GM23338 (cell line): ENCODE measurements at regions not wholly inside any gene's neighbourhood (a gene's known extent, or its start where the extent isn't known, plus 50 kb on each side); places are given as distances from the start of the nearest gene placed in this dataset.

Experiments
- ATAC-seq: fragments of 200-7000 bp; cut with Tn5 transposase; 3 replicates; pipeline ENCODE4 v1.9.1; 2020
- DNase-seq: peaks from one replicate; pipeline ENCODE4 v3.0.0-alpha.2; 2015; ENCODE audit warnings: low spot score
- H2AFZ ChIP-seq: fragments of 200-600 bp; sonication (generic); 2 replicates; pipeline ENCODE4 v1.8.0; 2016; ENCODE audit warnings: antibody characterized with exemption, mild to moderate bottlenecking, moderate library complexity
- H3F3A ChIP-seq: fragments of 200-600 bp; sonication (generic); replicated peaks from 2 replicates; pipeline ENCODE4 v1.8.0; 2017; ENCODE audit warnings: antibody characterized with exemption, mixed run types, low read depth
- H3K27ac ChIP-seq: fragments of 200-600 bp; sonication (generic); 2 replicates; pipeline ENCODE4 v1.6.1; 2016; ENCODE audit warnings: low read depth
- H3K27me3 ChIP-seq: fragments of 200-600 bp; sonication (generic); 2 replicates; pipeline ENCODE4 v1.8.0; 2016; ENCODE audit warnings: mild to moderate bottlenecking, mixed run types, moderate library complexity; ENCODE audit not compliant: insufficient read depth
- H3K36me3 ChIP-seq: fragments of 200-600 bp; sonication (generic); 2 replicates; pipeline ENCODE4 v1.8.0; 2016; ENCODE audit warnings: mild to moderate bottlenecking; ENCODE audit not compliant: insufficient read depth
- H3K4me1 ChIP-seq: fragments of 200-600 bp; sonication (generic); 2 replicates; pipeline ENCODE4 v1.8.0; 2016; ENCODE audit warnings: mild to moderate bottlenecking, moderate library complexity; ENCODE audit not compliant: insufficient read depth
- H3K4me2 ChIP-seq: fragments of 200-600 bp; sonication (generic); 2 replicates; pipeline ENCODE4 v1.7.1; 2017; ENCODE audit warnings: mixed run types
- H3K4me3 ChIP-seq: fragments of 200-600 bp; sonication (generic); 2 replicates; pipeline ENCODE4 v1.6.1; 2016; ENCODE audit warnings: mixed run types
- H3K79me2 ChIP-seq: fragments of 200-600 bp; sonication (generic); replicated peaks from 2 replicates; pipeline ENCODE4 v1.8.0; 2017; ENCODE audit warnings: mild to moderate bottlenecking; ENCODE audit not compliant: insufficient read depth
- H3K9me2 ChIP-seq: fragments of 200-600 bp; sonication (generic); 2 replicates; pipeline ENCODE4 v1.8.0; 2017; ENCODE audit not compliant: insufficient read depth
- H4K20me1 ChIP-seq: fragments of 200-600 bp; sonication (generic); replicated peaks from 2 replicates; pipeline ENCODE4 v1.8.0; 2017; ENCODE audit warnings: mild to moderate bottlenecking; ENCODE audit not compliant: insufficient read depth
- H3K27ac Mint-ChIP-seq: 2 replicates; pipeline ENCODE4 v1.8.0; 2020; ENCODE audit warnings: inconsistent platforms, mild to moderate bottlenecking, moderate library complexity, mixed read lengths
- H3K27me3 Mint-ChIP-seq: 3 replicates; pipeline ENCODE4 v1.8.0; 2022; ENCODE audit warnings: low read depth, mild to moderate bottlenecking, moderate library complexity, mixed read lengths, inconsistent platforms; ENCODE audit not compliant: insufficient read depth, poor library complexity
- H3K36me3 Mint-ChIP-seq: 3 replicates; pipeline ENCODE4 v1.8.0; 2021; ENCODE audit warnings: low read depth, mild to moderate bottlenecking, inconsistent platforms, moderate library complexity, mixed read lengths
- H3K4me1 Mint-ChIP-seq: 3 replicates; pipeline ENCODE4 v1.8.0; 2020; ENCODE audit warnings: mild to moderate bottlenecking, inconsistent platforms, mixed read lengths
- H3K4me3 Mint-ChIP-seq: 3 replicates; pipeline ENCODE4 v1.8.0; 2021; ENCODE audit warnings: moderate library complexity, mild to moderate bottlenecking, inconsistent platforms, mixed read lengths
- H3K9me3 Mint-ChIP-seq: 3 replicates; pipeline ENCODE4 v1.8.0; 2020; ENCODE audit warnings: moderate library complexity, mild to moderate bottlenecking, inconsistent platforms, mixed read lengths
- POLR2AphosphoS5 ChIP-seq: IDR thresholded peaks from 2 replicates; pipeline ENCODE4 v1.6.1; 2016; ENCODE audit warnings: antibody characterized with exemption, low read depth
- REST ChIP-seq: IDR thresholded peaks from one replicate; pipeline ENCODE4 v1.6.1; 2018; ENCODE audit warnings: antibody characterized with exemption; ENCODE audit not compliant: unreplicated experiment
- ZNF331 ChIP-seq: fragments of 250-450 bp; sonication (Bioruptor Pico); IDR thresholded peaks from 2 replicates; pipeline ENCODE4 v1.5.0; 2020; ENCODE audit warnings: low read depth, mild to moderate bottlenecking, moderate library complexity
- ZNF462 ChIP-seq: fragments of 250-450 bp; sonication (Bioruptor Pico); IDR thresholded peaks from 2 replicates; pipeline ENCODE4 v1.5.0; 2020; ENCODE audit warnings: mild to moderate bottlenecking, moderate library complexity

GRCh38 chrX:68999356-68999755 lies 165.9 kb downstream of the PJA1 start:
- Histone ChIP-seq H3K27ac (no peak overlapping the region), H3K4me2 (no peak overlapping the region), H3K4me3 (no peak overlapping the region), H4K20me1 (no peaks in the 10 kb centered on the region), H3K9me2 (no peaks in the 10 kb centered on the region), H3K36me3 (no peaks in the 10 kb centered on the region), H2AFZ (no peak overlapping the region), H3K27me3 (no peaks in the 10 kb centered on the region), H3K79me2 (no peaks in the 10 kb centered on the region), H3F3A (no peaks in the 10 kb centered on the region), H3K4me1 (no peaks in the 10 kb centered on the region)
- Mint-ChIP-seq H3K9me3 (no peaks in the 10 kb centered on the region; the same call in 2 of the 3 replicates), H3K27ac (no peak overlapping the region), H3K36me3 (no peaks in the 10 kb centered on the region), H3K4me3 (no peak overlapping the region), H3K4me1 (peaks cover 3% of the 10 kb centered on the region; the same call in 2 of the 3 replicates), H3K27me3 (peaks cover 4% of the 10 kb centered on the region)
- ATAC-seq = no peak
- DNase-seq = no peak
- TF ChIP-seq REST (no peak), ZNF331 (no peak), ZNF462 (CRISPR knock-in tag) (no peak), POLR2AphosphoS5 (no peak)
